SK-N-MC (cell line): ENCODE measurements at regions not wholly inside any gene's neighbourhood (a gene's known extent, or its start where the extent isn't known, plus 50 kb on each side); places are given as distances from the start of the nearest gene placed in this dataset.

Experiments
- DNase-seq: peaks from one replicate; pipeline ENCODE4 v3.0.0-alpha.2; 2011; ENCODE audit warnings: low read depth, low spot score
- H3K27ac ChIP-seq: fragments of 200-600 bp; sonication (generic); 2 replicates; pipeline ENCODE4 v1.5.1; 2016; ENCODE audit warnings: mixed run types
- H3K36me3 ChIP-seq: fragments of 200-600 bp; sonication (generic); 2 replicates; pipeline ENCODE4 v1.6.1; 2017; ENCODE audit warnings: antibody characterized with exemption, low read length, mixed read lengths; ENCODE audit not compliant: insufficient read depth
- H3K4me3 ChIP-seq: fragments of 200-600 bp; sonication (generic); 2 replicates; pipeline ENCODE4 v1.5.1; 2016
- H3K9ac ChIP-seq: fragments of 200-600 bp; sonication (generic); 2 replicates; pipeline ENCODE4 v1.8.0; 2017; ENCODE audit warnings: mixed run types, mixed read lengths; ENCODE audit not compliant: insufficient read length
- H3K9me3 ChIP-seq: fragments of 200-600 bp; sonication (generic); 2 replicates; pipeline ENCODE4 v1.6.1; 2017; ENCODE audit warnings: low read depth, mild to moderate bottlenecking, antibody characterized with exemption, low read length, moderate library complexity, mixed read lengths
- EZH2 ChIP-seq: fragments of 200-600 bp; sonication (generic); IDR thresholded peaks from one replicate; pipeline ENCODE4 v1.6.1; 2017; ENCODE audit warnings: antibody characterized with exemption
- FOXP2 ChIP-seq: optimal IDR thresholded peaks from 2 replicates; pipeline ENCODE3; 2011; ENCODE audit warnings: mild to moderate bottlenecking, moderate library complexity; ENCODE audit not compliant: insufficient read depth; ENCODE audit errors: extremely low read length, control extremely low read depth
- POLR2AphosphoS5 ChIP-seq: IDR thresholded peaks from 2 replicates; pipeline ENCODE4 v1.6.1; 2012; ENCODE audit warnings: mild to moderate bottlenecking, low read depth, low read length, borderline replicate concordance

DNA sequence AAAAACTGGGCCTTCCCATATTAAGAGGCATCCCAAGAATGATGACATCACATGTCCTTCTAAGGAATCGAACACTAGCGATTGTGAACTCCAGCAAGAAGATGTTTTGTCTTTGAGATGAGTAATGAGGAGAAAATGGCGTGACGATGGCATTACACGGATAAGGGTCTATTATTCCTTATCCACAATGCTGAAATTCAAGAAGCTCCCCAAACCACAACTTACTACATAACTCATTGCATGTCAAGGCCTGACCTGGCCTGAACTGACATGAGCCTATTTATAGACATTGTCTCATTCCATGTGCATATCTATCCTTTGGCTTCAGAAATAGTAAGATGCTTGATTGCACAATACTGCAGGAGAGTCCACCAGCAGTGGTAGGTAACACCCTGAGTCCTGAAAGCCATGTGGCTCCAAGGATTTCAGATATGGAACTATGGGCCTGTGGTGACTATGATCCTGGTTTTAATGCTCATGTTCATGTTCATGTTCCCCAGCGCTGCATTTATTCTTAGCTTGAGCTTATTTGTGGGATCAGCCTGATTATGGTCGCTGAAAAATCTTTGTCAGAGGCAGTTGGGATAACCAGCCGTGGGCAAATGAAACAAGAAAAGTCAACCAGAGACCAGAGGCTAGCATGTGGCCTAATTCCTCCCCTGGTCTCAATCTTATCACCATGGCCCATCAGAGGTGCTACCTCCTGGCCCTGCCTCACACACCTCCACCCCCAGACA is 183.2 kb upstream of the JARID2 start:
- Histone ChIP-seq H3K9ac (no peak overlapping the region), H3K36me3 (no peaks in the 10 kb centered on the region), H3K4me3 (no peak overlapping the region), H3K27ac (no peak overlapping the region), H3K9me3 (no peaks in the 10 kb centered on the region)
- TF ChIP-seq EZH2 (no peak), FOXP2 (no peak), POLR2AphosphoS5 (no peak)
- DNase-seq, result no peak

DNA sequence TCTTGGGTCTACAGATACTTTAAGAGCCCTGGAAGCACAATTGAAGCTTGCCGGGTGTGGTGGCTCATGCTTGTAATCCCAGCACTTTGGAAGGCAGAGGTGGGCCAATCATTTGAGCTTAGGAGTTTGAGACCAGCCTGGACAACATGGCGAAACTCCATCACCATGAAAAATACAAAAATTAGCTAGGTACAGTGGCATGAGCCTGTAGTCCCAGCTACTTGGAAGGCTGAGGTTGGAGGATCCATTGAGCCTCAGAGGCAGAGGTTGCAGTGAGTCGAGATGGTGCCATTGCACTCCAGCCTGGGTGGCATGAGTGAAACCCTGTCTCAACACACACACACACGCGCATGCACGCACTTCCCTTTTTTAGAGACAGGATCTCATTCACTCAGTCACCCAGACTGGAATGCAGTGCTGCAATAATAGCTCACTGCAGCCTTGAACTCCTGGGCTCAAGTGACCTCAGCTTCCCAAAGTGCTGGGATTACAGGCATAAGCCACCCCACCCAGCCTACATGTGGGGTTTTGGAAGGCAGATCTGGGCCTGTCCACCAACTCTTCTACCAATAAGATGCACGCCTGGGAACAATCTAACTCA is 182.5 kb upstream of the JARID2 start:
- Histone ChIP-seq H3K9me3 (no peaks in the 10 kb centered on the region), H3K27ac (no peak overlapping the region), H3K4me3 (no peak overlapping the region), H3K9ac (no peak overlapping the region), H3K36me3 (no peaks in the 10 kb centered on the region)
- TF ChIP-seq POLR2AphosphoS5, result no peak
- TF ChIP-seq FOXP2, result no peak
- no peak for TF ChIP-seq EZH2
- DNase-seq, result no peak

DNA sequence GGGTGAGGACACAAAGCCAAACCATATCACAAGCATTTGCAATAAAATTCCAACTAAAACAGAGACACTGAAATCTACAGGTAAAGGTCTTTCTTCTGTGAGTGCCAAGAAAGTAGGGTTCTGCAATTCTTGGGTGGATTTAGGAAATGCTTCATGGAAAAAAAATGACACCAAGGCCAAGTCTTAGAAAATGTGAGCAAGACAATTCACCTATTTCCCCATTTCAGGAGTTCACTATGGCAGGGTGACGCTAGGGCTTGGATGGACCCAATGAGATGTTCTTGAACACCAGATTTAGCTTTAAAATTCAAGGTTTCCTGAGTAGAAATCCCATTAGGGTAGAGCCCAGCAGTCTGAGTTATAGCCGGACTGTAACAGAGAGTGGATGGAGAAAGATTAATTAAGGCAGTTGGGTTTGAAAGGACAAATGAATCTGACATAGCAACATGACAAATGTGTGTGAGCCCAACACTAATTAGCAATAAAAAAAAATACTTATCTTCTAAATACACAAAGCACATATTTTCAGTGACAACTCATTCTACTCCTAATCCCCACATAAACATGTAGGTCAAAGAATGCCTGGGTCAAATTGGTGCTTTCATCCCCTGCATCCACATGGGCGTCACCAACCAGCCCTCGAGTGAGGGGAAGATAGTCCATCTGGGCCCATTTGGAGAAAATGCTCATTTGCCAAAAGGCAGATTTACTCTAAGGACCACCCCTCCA is 180.4 kb upstream of the JARID2 start:
- Histone ChIP-seq H3K27ac (peak overlapping the region; percentile 86), H3K9ac (no peak overlapping the region), H3K36me3 (no peaks in the 10 kb centered on the region), H3K9me3 (no peaks in the 10 kb centered on the region), H3K4me3 (0 out of 2 replicates have a peak overlapping the region, but pooled peaks have one; percentile 22)
- TF ChIP-seq POLR2AphosphoS5, result no peak
- TF ChIP-seq FOXP2, result no peak
- no peak for TF ChIP-seq EZH2
- no peak for DNase-seq

DNA sequence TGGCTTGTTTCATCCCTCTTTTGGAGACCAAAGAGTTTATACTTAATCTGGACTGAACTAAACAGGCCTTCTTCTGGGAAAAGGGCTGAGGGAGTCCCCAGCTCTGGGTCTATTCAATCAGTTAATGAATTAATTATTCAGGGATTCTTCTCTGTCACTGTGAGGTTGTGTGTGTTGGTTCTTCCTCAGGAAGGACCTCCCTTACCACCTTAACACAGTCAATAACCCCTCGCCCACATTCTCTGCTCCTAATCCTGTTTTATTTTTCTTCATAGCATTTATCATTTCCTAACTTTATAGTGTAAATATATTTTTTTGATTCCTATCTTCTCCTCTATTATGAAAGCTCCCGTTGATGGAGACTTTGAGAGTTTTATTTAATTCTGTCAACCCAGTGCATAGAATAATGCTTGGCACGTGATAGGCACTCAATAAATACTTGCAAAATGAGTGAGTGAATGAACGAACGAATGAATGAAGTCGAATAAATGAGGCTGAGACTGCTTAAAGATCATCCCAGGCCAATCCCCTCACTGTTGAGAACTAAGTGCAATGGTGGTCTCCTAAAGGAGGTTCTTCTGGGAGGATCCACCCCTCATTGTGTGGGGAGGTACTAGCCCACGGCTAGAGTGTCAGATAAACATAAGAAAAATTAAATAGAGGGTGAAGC is 179.6 kb upstream of the JARID2 start:
- H3K27ac ChIP-seq, result peak overlapping the region; percentile 86
- no peak for TF ChIP-seq FOXP2
- TF ChIP-seq POLR2AphosphoS5, result no peak
- no peak for TF ChIP-seq EZH2

DNA sequence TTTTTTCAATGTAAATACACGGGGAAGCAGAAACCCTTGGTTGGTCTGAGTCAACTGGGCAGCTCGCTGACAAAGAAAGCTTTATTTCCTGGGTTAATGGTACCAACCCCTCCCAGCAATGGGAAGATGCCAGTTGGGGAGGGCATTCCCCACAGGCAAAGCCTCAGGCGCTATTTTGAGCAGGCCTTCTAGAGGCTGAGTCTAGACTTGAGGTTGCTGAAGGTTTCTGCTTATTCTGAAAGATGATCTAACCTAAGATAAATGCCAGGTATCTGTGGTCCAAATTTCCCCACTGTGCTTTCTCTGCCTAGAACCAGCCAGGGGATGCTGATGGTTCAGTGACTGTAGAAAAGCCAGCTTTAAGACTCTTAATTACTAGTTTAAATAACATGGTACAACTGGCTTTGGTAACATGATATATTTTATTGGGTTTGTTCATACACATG is 172.5 kb upstream of the JARID2 start:
- no peak overlapping the region for H3K4me3 ChIP-seq
- no peaks in the 10 kb centered on the region for H3K36me3 ChIP-seq
- TF ChIP-seq POLR2AphosphoS5, result no peak
- no peak for TF ChIP-seq EZH2
- TF ChIP-seq FOXP2, result no peak
- DNase-seq, result no peak
- no peak overlapping the region for H3K9ac ChIP-seq
- no peaks in the 10 kb centered on the region for H3K9me3 ChIP-seq
- H3K27ac ChIP-seq, result no peak overlapping the region

More for the DNA sequence above, 179.6 kb upstream of the JARID2 start:
- Histone ChIP-seq H3K9ac (no peak overlapping the region), H3K36me3 (no peaks in the 10 kb centered on the region), H3K9me3 (no peaks in the 10 kb centered on the region), H3K4me3 (0 out of 2 replicates have a peak overlapping the region, but pooled peaks have one; percentile 22)
- DNase-seq, result no peak

DNA sequence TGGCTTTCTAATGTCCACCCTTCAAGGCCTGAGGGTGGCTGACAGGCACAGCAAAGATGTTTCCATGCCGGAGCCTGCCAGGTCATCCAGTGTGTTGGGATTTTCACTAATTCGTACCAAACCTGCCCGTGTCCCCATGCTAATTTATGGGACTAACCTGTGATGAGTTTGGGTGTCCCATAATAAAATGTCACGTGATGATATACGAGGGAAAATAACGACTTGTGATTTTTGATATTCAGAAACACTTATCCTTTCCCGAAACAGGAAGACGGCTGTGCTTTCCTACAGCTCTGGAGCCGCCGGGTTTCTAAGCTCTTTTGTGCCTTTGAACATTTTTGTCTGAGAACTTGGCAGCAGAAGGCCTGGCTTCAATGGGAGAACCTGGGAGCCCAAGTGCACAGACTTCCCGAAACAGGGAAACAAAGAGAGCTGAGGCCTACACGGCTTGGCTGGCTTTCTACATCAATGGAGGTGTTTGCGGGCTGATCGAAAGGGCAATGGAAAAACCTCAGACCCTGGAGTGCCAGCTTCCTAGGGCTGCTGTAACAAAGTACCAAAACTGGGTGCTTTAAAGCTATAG is 171.9 kb upstream of the JARID2 start:
- Histone ChIP-seq H3K36me3 (no peaks in the 10 kb centered on the region), H3K9ac (no peak overlapping the region), H3K27ac (0 out of 2 replicates have a peak overlapping the region, but pooled peaks have one; percentile 10), H3K4me3 (no peak overlapping the region), H3K9me3 (no peaks in the 10 kb centered on the region)
- no peak for TF ChIP-seq EZH2
- no peak for TF ChIP-seq FOXP2
- TF ChIP-seq POLR2AphosphoS5, result no peak
- DNase-seq, result no peak

DNA sequence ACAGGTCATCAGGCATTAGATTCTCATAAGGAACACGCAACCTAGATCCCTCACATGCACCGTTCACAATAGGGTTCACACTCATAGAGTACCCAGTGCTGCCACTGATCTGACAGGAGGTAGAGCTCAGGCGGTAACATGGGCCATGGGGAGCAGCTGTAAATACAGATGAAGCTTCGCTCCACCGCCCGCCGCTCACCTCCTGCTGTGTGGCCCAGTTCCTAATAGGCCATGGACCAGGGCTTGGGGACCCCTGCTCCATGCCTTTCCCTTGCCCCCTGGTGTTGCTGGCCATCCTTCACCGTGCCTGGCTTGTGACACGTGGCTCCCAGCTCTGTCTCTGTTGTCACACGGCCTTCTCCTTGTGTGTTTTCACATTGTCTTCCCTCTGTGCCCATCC is 171.1 kb upstream of the JARID2 start:
- Histone ChIP-seq H3K36me3 (no peaks in the 10 kb centered on the region), H3K9ac (no peak overlapping the region), H3K27ac (no peak overlapping the region), H3K9me3 (no peaks in the 10 kb centered on the region), H3K4me3 (no peak overlapping the region)
- TF ChIP-seq FOXP2 (no peak), POLR2AphosphoS5 (no peak), EZH2 (no peak)
- no peak for DNase-seq
